ENCODE measurements at regions not wholly inside any gene's neighbourhood (a gene's known extent, or its start where the extent isn't known, plus 50 kb on each side); places are given as distances from the start of the nearest gene placed in this dataset.

- DNase-seq (ENCODE audit: low read depth): no peak
- no peak overlapping the region for H3K4me3 ChIP-seq (ENCODE audit: low read depth, low read length)
- TF ChIP-seq MAX (IDR thresholded peaks at IDR 0.05; ENCODE audit: low read depth, low read length): no peak
- no peak for TF ChIP-seq CTCF (IDR thresholded peaks at IDR 0.05; ENCODE audit: low read depth, low read length)
- no peak for TF ChIP-seq MYC (IDR thresholded peaks at IDR 0.05; ENCODE audit: low read depth, low read length)
- no peak for TF ChIP-seq POLR2A (IDR thresholded peaks at IDR 0.05; ENCODE audit: extremely low read depth, insufficient read length)
These were observed 181.6 kb downstream of the MFSD1 start for GRCh38 chr3:158983216-158984099.

- H3K4me3 ChIP-seq (ENCODE audit: low read depth, low read length): no peak overlapping the region
- TF ChIP-seq MAX (IDR thresholded peaks at IDR 0.05; ENCODE audit: low read depth, low read length) (no peak), MYC (IDR thresholded peaks at IDR 0.05; ENCODE audit: low read depth, low read length) (no peak), CTCF (IDR thresholded peaks at IDR 0.05; ENCODE audit: low read depth, low read length) (no peak), POLR2A (IDR thresholded peaks at IDR 0.05; ENCODE audit: extremely low read depth, insufficient read length) (no peak)
- no peak for DNase-seq (ENCODE audit: low read depth)
These were observed 189.4 kb downstream of the MFSD1 start for GRCh38 chr3:158991146-158991705.

- H3K4me3 ChIP-seq (ENCODE audit: low read depth, low read length): no peak overlapping the region
- DNase-seq (ENCODE audit: low read depth): no peak
- TF ChIP-seq POLR2A (IDR thresholded peaks at IDR 0.05; ENCODE audit: extremely low read depth, insufficient read length) (no peak), MAX (IDR thresholded peaks at IDR 0.05; ENCODE audit: low read depth, low read length) (no peak), MYC (IDR thresholded peaks at IDR 0.05; ENCODE audit: low read depth, low read length) (no peak), CTCF (IDR thresholded peaks at IDR 0.05; ENCODE audit: low read depth, low read length) (no peak)
These were observed 190.6 kb downstream of the MFSD1 start for GRCh38 chr3:158992463-158992862.

GRCh38 chr3:158994386-158994785, 192.5 kb downstream of the MFSD1 start:
- DNase-seq (ENCODE audit: low read depth): no peak
- TF ChIP-seq POLR2A (IDR thresholded peaks at IDR 0.05; ENCODE audit: extremely low read depth, insufficient read length) (no peak), MYC (IDR thresholded peaks at IDR 0.05; ENCODE audit: low read depth, low read length) (no peak), MAX (IDR thresholded peaks at IDR 0.05; ENCODE audit: low read depth, low read length) (no peak), CTCF (IDR thresholded peaks at IDR 0.05; ENCODE audit: low read depth, low read length) (no peak)
- no peak overlapping the region for H3K4me3 ChIP-seq (ENCODE audit: low read depth, low read length)

GRCh38 chr3:159001711-159002110, 199.9 kb downstream of the MFSD1 start:
- TF ChIP-seq POLR2A (IDR thresholded peaks at IDR 0.05; ENCODE audit: extremely low read depth, insufficient read length) (no peak), CTCF (IDR thresholded peaks at IDR 0.05; ENCODE audit: low read depth, low read length) (no peak), MAX (IDR thresholded peaks at IDR 0.05; ENCODE audit: low read depth, low read length) (no peak), MYC (IDR thresholded peaks at IDR 0.05; ENCODE audit: low read depth, low read length) (no peak)
- H3K4me3 ChIP-seq (ENCODE audit: low read depth, low read length): no peak overlapping the region
- DNase-seq (ENCODE audit: low read depth): no peak

Measured in NB4 (cell line).